Left renal cortex interstitium (tissue), 4 donors: ENCODE measurements at regions not wholly inside any gene's neighbourhood (a gene's known extent, or its start where the extent isn't known, plus 50 kb on each side); places are given as distances from the start of the nearest gene placed in this dataset.
"Not testable (repeated sequence)": the region's sequence is repeated elsewhere in the genome, so short reads cannot be mapped to it uniquely, and the experiment has no call there.

Experiments
- DNase-seq, 4 donors: peaks; one replicate each; pipeline ENCODE4 v3.0.0-alpha.2; 2013; ENCODE audit warnings: low read depth in 4 of 4, low spot score in 2 of 4, missing footprints in 1 of 4

- DNase-seq, result no peak
These were observed 286.4 kb downstream of the PRDM5 start for GRCh38 chr4:120636120-120636630.

GRCh38 chr4:120633810-120634209 is 288.7 kb downstream of the PRDM5 start:
- no peak for DNase-seq

GRCh38 chr4:120630427-120630826 is 292.1 kb downstream of the PRDM5 start:
- DNase-seq, result no peak

- no peak for DNase-seq
These were observed 292.9 kb downstream of the PRDM5 start for GRCh38 chr4:120629546-120630108.

GRCh38 chr4:120622601-120623000 is 299.9 kb downstream of the PRDM5 start:
- no peak for DNase-seq

- no peak for DNase-seq
These were observed 305.4 kb downstream of the PRDM5 start for GRCh38 chr4:120617171-120617570.

- no peak for DNase-seq
These were observed 306.5 kb downstream of the PRDM5 start for GRCh38 chr4:120616041-120616440.

GRCh38 chr4:120613778-120614177 is 308.7 kb downstream of the PRDM5 start:
- DNase-seq, result no peak

GRCh38 chr4:120611092-120611491 is 311.4 kb downstream of the PRDM5 start:
- DNase-seq, result no peak

- no peak for DNase-seq
These were observed 331.5 kb downstream of the PRDM5 start for GRCh38 chr4:120591038-120591437.

- DNase-seq, result no peak
These were observed 332.7 kb downstream of the PRDM5 start for GRCh38 chr4:120589787-120590186.

GRCh38 chr4:120568731-120569130 is 353.8 kb downstream of the PRDM5 start:
- peak; percentile 3 to 19 (median 12) for DNase-seq

- DNase-seq, result no peak
These were observed 360.9 kb downstream of the PRDM5 start for GRCh38 chr4:120561648-120562047.

- no peak for DNase-seq
These were observed 365.2 kb downstream of the PRDM5 start for GRCh38 chr4:120557372-120557771.

- no peak for DNase-seq
These were observed 367.5 kb downstream of the PRDM5 start for GRCh38 chr4:120555058-120555457.

GRCh38 chr4:120554086-120554485 is 368.4 kb downstream of the PRDM5 start:
- no peak for DNase-seq

- DNase-seq, result not testable (repeated sequence)
These were observed 371.8 kb downstream of the PRDM5 start for GRCh38 chr4:120550624-120551220.

GRCh38 chr4:120549011-120549570 is 373.4 kb downstream of the PRDM5 start:
- no peak for DNase-seq

GRCh38 chr4:120545391-120545790 is 377.1 kb downstream of the PRDM5 start:
- DNase-seq, result no peak

GRCh38 chr4:120544838-120545237 is 377.7 kb downstream of the PRDM5 start:
- no peak for DNase-seq

- no peak for DNase-seq
These were observed 381.9 kb downstream of the PRDM5 start for GRCh38 chr4:120540625-120541024.

- no peak for DNase-seq
These were observed 385.6 kb downstream of the PRDM5 start for GRCh38 chr4:120536884-120537283.
